ENCODE measurements at regions not wholly inside any gene's neighbourhood (a gene's known extent, or its start where the extent isn't known, plus 50 kb on each side); places are given as distances from the start of the nearest gene placed in this dataset.

- H3K36me3 ChIP-seq: no peaks in the 10 kb centered on the region
- H3K27me3 ChIP-seq: no peaks in the 10 kb centered on the region
- H3K4me3 ChIP-seq (ENCODE audit: low read depth, low read length): no peak overlapping the region
- no peaks in the 10 kb centered on the region for H3K9me3 ChIP-seq
- H3K4me1 ChIP-seq: no peaks in the 10 kb centered on the region
- no peak for DNase-seq
- TF ChIP-seq, protein P1, sequence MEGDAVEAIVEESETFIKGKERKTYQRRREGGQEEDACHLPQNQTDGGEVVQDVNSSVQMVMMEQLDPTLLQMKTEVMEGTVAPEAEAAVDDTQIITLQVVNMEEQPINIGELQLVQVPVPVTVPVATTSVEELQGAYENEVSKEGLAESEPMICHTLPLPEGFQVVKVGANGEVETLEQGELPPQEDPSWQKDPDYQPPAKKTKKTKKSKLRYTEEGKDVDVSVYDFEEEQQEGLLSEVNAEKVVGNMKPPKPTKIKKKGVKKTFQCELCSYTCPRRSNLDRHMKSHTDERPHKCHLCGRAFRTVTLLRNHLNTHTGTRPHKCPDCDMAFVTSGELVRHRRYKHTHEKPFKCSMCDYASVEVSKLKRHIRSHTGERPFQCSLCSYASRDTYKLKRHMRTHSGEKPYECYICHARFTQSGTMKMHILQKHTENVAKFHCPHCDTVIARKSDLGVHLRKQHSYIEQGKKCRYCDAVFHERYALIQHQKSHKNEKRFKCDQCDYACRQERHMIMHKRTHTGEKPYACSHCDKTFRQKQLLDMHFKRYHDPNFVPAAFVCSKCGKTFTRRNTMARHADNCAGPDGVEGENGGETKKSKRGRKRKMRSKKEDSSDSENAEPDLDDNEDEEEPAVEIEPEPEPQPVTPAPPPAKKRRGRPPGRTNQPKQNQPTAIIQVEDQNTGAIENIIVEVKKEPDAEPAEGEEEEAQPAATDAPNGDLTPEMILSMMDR (IDR thresholded peaks at IDR 0.05; ENCODE audit: low read depth, low read length): no peak
Observed at GRCh38 chrX:86887341-86887740, 630.3 kb upstream of the KLHL4 start.

DNA sequence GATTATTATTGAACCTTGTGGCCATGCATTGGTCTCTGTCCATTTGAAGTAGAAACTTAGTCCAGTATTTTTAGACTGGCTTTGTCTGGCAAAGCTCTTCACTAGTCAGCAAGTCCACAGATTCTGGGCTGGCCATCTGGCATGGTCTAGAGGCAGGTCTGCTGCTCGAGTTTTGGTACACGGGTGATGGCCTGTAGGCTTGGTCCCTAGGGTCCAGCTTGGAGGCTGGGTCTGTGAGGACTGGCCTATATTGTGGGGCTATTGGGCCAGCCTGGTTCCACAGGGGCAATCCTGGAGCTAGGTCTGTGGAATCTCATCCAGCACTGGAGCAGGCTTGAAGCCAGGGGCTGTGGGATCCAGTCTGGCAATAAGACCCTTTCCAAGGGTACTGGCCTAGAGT is 607.6 kb upstream of the KLHL4 start:
- no peaks in the 10 kb centered on the region for H3K27me3 ChIP-seq
- no peak for DNase-seq
- H3K4me3 ChIP-seq (ENCODE audit: low read depth, low read length): no peak overlapping the region
- no peaks in the 10 kb centered on the region for H3K4me1 ChIP-seq
- no peaks in the 10 kb centered on the region for H3K36me3 ChIP-seq
- TF ChIP-seq, protein P1 (IDR thresholded peaks at IDR 0.05; ENCODE audit: low read depth, low read length): no peak
- no peaks in the 10 kb centered on the region for H3K9me3 ChIP-seq

DNA sequence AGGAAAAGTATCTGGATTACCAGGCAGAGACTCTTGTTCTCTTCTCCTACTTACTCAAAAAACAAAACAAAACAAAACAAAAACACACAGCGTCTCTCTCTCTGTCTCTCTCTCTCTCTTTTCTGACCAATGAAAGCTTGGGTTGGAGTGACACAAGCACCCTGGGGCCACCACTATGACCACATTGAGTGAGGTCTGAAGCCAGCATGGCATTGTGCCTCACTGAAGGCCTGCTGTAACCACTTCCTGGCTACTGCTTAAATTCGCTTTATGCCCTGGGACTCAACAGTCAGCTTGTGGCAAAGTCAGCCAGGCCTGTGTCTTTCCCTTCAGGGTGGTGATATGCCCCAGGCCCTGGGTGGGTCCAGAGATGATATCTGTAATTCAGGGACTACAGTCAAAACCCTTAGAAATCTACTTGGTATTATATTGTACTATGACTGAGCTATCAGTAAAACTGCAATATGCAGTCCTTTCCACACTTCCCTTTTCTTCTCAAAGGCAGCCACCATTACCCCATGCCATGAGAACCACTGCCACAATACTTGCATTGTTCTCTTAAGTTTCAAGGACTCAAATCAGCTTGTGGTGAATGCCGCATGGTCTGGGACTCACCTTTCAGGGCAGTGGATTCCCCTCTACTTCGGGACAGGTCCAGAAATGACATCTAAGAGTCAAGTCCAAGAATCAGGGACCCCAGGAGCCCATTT is 606.8 kb upstream of the KLHL4 start:
- no peak for DNase-seq
- H3K27me3 ChIP-seq: no peaks in the 10 kb centered on the region
- TF ChIP-seq, protein P1 (IDR thresholded peaks at IDR 0.05; ENCODE audit: low read depth, low read length): no peak

DNA sequence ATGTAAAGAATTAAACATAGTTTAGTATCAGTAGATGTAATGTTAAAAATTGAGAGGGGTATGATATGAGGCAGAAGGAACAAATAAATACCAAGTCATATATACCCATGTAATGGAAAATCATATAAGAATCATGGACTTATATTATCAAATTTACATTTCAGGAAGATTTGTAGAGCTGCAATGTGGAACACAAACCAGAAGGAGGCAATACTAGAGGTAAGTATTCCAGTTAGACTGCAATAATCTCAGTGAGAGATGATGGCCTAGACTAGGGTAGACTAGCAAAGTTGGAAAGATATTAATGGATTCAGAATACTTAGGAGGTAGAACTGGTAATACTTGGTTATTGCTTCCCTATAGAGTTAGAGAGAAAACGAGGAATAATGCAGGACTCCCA is 603.0 kb upstream of the KLHL4 start:
- Histone ChIP-seq H3K36me3 (no peaks in the 10 kb centered on the region), H3K9me3 (no peaks in the 10 kb centered on the region), H3K4me3 (ENCODE audit: low read depth, low read length) (no peak overlapping the region), H3K27me3 (no peaks in the 10 kb centered on the region), H3K4me1 (no peaks in the 10 kb centered on the region)
- DNase-seq: no peak
- TF ChIP-seq, protein P1 (IDR thresholded peaks at IDR 0.05; ENCODE audit: low read depth, low read length): no peak

More for the DNA sequence above, 606.8 kb upstream of the KLHL4 start:
- Histone ChIP-seq H3K36me3 (no peaks in the 10 kb centered on the region), H3K9me3 (no peaks in the 10 kb centered on the region), H3K4me1 (no peaks in the 10 kb centered on the region), H3K4me3 (ENCODE audit: low read depth, low read length) (no peak overlapping the region)

GRCh38 chrX:86917959-86918358 is 599.6 kb upstream of the KLHL4 start:
- DNase-seq: no peak
- no peak overlapping the region for H3K4me3 ChIP-seq (ENCODE audit: low read depth, low read length)
- H3K4me1 ChIP-seq: no peaks in the 10 kb centered on the region
- TF ChIP-seq, protein P1 (IDR thresholded peaks at IDR 0.05; ENCODE audit: low read depth, low read length): no peak
- no peaks in the 10 kb centered on the region for H3K36me3 ChIP-seq
- no peaks in the 10 kb centered on the region for H3K9me3 ChIP-seq
- H3K27me3 ChIP-seq: no peaks in the 10 kb centered on the region

DNA sequence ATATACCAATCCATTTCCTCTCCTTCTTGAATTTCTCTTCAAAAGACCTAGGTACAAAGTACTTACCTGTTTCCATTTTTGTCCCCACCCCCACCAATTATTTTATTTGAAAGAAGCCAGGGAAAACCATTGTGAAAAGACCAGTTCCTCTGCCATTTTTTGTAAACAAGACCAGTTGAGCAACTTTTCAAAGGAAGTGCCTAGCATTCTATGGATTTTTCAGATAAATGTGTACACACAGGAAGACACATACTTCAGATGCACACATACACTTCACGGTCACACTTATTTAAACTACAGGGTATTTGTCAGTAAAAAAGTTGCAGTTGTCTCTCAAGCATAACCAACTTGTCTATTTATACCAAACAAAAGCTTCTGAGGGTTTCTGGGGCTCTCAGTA is 587.2 kb upstream of the KLHL4 start:
- Histone ChIP-seq H3K4me3 (ENCODE audit: low read depth, low read length) (no peak overlapping the region), H3K4me1 (no peaks in the 10 kb centered on the region), H3K36me3 (no peaks in the 10 kb centered on the region), H3K9me3 (no peaks in the 10 kb centered on the region), H3K27me3 (no peaks in the 10 kb centered on the region)
- DNase-seq: no peak
- TF ChIP-seq, protein P1 (IDR thresholded peaks at IDR 0.05; ENCODE audit: low read depth, low read length): no peak

Measured in BE2C (cell line).